Stimulated activated CD4-positive, alpha-beta T cell treated with anti-CD3 and anti-CD28 coated beads, Interleukin-12 subunit alpha, Interleukin-12 subunit beta, amount 100 ng/mL, for 4 hours (primary cell): ENCODE measurements at regions not wholly inside any gene's neighbourhood (a gene's known extent, or its start where the extent isn't known, plus 50 kb on each side); places are given as distances from the start of the nearest gene placed in this dataset.

Experiments used
- DNase-seq: peaks from one replicate; pipeline ENCODE4 v3.0.0-alpha.2; 2020

DNA sequence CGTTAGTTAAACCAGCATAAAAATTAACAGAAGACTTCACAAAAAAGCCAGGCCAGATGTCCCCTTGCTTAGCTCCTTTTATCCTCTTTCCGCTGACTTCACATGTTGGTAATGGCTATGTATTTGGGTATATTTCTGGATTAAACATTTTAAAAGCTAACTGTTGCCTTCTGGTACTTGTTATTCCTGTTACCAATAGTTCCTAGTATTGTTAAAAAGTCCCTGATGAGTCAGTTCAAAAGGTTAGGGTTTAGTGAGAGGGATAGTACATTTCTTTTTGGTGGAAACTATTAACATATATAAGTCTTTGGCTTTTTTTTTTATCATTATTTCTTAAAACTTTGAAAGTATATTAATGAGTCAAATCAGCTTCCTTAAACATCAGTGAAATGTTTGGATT is 103.2 kb upstream of the ELL2 start:
- DNase-seq: no peak

DNA sequence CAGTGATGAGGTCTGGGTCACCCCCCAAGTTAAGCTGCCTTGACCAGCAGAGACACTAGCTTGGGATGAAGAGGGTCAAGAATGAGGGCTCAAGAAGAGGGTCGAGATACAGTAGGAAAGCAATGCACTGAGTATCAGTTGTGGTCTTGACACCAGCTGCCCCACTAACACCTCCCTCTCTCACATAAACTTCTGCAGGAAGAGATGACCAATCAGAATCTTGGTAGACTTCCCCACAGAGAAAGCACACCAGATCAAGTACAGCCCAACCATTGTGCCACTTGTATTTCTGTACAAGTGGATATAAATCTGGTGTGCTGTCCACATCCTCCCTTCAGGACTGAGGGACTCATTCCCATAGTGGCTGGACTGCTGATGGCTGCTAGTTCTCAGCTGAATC is 101.2 kb upstream of the ELL2 start:
- DNase-seq: no peak

DNA sequence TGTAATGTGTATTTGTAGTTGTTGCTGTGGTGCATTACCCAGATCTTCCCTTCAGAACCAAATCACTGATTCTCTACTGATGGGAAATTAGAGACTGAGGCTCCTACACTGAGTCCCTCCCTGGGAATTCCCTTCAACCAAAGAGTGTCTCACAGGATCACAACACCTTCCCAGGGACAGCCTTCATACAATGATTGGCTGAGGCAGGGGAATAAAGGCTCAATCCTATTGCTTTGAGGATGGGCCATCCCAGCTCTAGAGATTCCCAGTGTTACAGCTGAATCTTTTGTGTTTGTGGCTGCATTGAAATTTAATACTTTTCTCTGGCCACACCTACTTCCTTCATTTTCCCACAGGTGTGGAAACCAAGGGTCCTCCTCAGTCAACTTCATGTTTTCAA is 96.4 kb upstream of the ELL2 start:
- no peak for DNase-seq

DNA sequence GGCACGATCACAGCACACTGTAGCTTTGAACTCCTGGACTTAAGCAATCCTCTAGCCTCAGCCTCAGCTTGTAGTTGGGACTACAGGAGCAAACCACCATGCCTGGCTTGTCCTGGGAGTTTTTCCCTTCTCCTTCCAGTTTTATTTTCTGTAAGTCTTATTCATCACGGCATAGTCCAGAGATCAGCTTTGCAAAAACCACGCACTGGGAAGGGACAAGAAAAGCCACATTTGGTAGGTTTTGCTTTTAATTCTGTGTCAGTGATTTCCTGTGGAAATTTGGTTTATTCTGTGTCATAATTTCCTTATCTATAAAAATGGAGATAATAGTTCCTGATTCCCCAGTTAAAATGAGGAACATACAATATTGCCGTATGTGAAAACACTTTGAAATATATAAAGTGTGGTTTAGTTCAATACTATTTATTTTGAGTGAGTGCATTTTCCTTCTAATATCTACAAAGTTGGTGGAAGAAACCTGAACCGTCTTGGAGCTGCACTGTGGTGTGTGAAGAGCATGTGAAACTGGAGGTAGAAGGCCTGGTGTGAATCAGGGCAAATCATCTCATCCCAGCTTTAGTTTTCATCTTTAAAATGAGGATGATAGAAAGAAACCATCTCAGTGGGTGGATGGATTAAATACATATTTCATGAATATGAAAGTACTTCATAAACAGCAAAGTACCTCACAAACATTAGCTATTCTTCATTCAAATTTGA is 92.8 kb upstream of the ELL2 start:
- DNase-seq: no peak

DNA sequence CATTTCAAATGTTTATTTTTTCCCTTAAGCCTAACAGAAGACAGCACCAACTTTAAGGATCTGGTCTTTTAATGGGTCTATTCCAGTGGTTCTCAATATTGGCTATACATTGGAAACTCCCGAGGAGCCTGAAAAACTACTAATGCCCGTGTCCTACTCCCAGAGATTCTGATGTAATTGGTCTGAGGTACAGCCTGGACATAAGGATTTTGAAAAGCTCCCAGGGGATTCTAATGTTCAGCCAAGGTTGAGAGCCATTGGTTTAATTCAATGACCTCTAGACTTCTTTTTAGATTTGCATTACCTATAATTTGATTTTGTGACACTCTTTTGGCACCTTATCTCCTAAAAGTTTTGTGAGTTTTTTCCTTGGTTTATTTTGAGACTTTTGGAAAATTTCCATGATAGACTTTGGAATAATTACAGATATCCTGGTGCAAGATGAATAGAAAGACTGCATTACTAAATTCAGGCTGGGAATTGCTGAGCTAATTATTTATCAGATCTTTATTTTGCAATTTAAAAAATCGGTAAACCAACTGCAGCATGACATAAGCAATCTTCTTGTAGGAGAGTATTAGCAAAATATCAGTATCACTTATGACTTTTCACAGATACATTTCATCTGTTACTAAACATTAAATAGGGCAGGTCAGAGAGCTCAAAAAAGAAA is 91.5 kb upstream of the ELL2 start:
- no peak for DNase-seq

DNA sequence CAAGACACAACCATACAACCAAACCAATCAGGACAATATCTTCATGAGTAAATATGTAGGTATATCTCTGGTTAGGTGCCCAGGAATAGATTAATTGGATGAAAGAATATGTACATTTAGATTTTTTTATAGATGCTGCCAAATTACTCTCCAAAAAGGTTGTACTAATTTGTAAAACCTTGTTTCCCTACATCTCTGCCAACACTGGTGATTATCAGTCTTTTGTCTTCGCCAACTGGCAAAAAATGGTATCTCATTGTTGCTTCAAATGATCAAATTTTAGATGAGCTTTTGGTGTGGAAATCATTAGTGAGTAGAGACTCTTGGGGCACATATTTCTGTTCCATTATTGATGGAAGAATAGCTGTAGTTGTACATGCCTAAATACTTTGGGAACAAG is 90.7 kb upstream of the ELL2 start:
- no peak for DNase-seq

DNA sequence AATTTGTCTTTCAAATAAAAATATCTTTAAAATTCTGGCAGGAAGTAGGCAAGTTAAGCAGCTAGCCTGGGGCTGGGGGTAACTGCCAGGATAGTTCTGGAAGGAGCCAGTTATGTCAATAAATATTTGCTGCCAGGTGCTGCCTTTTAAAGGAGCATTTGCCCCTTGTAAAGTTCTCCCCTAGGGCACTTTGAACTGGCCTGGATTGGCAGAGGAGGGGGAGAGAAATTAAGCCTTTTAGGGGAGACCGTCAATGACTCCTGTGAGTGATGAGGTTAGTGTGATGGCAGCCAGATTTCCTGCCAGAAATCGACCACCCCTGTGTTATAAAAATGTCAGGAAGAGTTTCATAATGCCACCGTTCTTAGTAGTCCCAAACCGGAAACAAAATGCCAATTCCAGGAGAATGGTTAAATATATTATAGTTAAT is 89.8 kb upstream of the ELL2 start:
- no peak for DNase-seq

DNA sequence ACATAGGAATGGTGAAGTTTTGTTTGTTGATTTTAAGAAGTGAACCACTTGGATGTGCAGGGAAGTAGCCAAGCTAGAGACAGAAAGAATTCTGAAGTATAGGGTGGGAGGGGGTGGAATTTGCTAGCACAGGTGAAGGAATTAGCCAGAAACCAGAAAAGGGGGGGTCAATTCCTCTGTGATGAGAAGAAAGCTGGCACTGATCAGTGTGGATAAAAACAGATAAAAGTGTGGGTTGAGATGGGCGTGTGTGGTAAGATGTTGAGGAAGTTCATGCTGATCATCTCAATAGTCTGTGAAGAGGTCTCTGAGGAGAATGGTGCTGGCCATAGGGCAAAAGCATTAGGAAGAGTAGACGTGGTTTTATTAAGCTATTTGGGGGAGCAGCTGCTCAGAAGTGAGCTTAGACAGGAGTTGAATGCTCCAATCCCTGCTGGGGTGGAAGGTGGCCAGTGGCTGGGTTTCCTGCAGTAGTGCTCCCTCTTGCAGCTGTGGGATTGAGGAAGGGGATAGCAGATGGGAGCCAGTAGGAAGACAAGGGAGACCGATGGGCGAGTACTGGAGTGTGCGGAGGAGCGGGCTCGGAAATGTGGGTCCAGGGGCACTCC is 88.7 kb upstream of the ELL2 start:
- DNase-seq: no peak

DNA sequence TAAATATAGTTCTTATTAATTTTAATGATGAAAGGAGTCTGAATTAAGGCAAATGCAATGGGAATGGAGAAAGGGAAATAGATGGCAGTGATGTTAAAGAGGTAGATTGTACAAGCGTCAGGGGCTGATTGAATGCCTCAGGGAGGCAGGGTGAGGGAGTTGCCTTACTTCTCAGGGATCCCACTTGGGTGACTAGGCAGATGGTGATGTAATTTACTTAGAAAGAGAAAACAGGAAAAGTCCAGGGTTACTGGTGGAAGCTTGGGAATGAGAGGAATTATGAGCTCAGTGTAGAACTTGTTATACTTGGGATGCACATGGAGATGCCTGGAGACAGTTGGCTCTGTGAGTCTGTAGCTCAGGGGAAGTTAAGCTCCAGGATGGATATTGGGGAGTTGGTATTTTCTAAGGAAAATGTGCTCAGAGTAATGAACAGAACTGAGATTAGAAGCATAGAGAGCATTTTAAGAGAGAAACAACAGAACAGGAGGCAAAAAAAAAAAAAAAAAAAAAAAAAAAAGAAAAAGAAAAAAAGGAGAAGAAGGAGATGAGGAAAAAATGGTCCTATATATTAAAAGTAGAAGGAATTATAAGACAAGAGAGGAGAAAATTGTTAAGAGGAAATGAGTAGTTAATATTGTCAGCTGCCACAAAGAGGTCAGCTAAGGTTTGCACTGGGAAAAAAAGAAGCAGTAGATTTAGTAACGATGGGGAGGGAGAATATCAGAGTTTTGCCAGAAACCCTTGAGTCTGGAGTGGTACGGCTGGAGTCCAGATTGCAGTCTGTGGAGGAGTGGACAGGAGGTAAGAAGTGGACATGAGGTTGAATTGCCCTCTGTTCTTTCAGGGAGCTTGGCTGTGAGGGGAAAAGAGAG is 88.0 kb upstream of the ELL2 start:
- DNase-seq: no peak

DNA sequence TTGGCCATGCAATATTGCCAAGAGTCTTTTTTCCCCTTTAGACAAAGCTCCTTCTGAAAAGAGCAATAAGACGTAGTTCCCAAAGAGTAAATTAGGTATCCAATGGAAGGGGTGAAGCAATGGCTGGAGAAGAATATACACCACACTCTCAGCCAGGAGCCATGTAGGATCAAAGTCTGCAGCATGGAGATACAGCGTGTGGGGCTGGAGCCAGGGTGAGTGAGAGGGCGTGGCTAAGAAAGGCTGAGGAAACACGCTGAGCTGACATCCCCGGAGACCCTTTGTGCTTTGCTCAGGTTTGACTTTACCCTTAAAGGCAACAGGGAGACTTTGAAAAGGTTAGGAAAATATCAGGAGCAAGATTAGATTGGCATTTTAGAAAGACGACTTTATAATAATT is 87.1 kb upstream of the ELL2 start:
- no peak for DNase-seq

DNA sequence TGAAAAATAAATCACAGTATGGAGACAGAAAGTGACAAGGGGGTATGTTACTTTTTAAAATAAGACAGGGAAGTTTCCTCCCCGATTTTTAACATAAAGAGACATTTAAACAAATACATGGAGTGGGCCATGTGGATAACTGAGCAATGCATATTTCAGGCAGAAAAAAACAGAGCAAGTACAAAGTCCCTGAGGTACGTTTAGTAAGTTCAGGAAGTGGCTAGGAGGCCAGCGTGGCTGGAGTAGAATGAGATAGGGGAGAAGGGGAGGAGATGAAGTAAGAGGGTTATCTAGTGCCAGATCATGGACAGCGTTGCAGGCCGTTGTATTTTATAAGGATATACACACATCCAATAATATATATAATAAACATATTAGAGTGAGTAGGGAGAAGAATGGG is 84.2 kb upstream of the ELL2 start:
- no peak for DNase-seq

DNA sequence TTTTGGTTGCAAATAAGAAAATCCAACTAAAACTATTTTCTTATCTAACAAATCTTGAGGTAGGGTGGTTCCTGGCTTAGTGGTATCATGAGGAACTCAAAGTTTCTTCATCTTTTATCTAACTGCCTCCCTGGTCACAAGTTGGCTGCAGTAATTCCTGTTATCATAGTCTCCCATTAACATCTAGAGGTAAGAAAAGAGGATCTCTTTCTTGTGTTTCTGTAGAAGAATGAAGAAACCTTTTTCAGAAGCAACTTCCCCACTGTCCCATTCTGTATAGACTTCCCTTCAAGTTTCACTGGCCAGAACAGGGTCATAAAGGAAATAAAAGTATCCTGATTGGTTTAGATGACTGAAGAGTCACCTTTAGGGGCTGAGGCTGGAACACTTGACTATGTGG is 81.8 kb upstream of the ELL2 start:
- DNase-seq: no peak

DNA sequence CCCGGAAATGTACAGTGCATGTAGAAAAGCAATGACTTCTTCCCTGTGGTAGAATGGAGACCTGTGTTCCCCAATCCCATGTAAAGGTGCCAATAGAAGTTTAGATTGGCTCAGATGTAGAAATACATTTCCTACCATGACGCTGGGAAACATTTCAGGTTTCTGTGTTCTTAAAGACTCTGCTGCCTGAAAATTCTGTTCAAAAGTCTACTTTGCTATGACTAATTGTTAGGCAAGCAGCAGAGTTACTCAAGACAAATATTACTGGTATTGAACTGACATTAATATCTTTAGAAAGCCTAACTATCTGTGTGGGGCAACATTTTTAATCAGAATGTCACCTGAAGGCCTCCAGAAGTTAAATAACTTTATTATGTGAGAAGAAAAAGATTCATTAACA is 75.5 kb upstream of the ELL2 start:
- DNase-seq: no peak

DNA sequence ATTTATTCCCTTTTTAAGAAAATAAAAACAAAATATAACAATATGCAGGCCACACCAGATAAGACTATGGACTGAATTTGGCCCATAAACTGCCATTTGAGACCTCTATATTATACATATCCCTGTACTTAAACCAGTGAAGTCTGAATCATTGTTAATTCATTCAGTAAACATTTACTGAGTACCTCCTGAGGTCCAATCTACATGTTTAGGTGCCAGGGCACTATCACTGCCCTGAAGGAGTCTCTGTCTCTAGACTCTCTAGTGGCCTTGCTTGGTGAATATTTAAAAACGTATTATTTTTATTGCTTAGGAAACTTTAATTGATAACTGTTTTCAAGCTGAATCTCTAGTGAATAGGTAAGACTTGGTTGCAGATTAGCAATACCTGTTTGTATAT is 74.7 kb upstream of the ELL2 start:
- DNase-seq: no peak

DNA sequence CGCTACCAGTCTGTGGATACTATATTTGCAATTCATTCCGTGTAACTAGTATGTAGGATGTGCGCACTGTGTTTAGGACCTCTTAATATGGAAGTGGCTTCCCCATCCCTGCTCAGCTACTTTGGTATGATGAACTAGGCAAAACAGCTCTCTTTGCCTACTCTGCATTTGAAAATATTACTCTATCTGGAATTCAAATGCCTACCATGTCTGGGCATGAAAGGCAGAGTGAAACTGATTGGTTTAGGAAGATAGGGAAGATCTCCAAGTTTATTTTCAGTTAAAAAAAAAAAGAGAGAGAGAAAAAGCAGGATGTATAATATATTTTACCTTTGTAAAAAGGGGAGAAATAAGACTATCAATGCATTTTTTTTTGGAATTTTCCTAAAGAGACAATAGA is 74.1 kb upstream of the ELL2 start:
- DNase-seq: no peak

DNA sequence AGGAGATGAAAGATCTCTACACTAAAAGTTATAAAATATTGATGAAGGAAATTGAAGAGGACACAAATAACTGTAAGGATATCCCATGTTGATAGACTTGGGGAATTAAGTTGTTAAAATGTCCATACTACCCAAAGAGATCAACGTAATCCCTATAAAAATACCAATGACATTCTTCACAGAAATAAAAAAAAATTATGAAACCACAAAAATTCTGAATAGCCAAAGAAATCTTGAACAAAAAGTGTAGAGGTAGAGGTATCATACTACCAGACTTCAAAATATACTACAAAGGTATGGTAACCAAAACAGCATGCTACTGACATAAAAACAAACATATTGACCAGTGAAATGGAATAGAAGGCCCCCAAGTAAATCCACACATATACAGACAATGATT is 71.5 kb upstream of the ELL2 start:
- no peak for DNase-seq

DNA sequence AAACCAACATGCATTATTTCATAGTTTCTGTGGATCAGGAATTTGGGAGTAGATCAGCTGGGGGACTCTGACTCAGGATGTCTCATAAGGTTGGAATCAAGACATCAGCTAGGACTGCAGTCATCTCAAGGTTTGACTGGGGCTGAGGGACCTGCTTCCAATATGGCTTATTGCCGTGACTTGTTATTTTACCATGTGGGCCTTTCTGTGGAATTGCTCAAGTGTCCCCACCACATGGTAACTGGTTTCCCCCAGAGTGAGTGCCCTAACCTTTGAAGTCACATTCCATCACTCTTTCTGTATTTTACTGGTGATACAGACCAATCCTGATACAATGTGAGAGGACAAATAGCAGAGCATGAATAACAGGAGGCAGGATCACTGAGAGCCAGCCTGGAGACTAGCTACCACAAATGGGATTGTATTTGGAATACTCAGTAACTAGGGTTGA is 70.2 kb upstream of the ELL2 start:
- no peak for DNase-seq

DNA sequence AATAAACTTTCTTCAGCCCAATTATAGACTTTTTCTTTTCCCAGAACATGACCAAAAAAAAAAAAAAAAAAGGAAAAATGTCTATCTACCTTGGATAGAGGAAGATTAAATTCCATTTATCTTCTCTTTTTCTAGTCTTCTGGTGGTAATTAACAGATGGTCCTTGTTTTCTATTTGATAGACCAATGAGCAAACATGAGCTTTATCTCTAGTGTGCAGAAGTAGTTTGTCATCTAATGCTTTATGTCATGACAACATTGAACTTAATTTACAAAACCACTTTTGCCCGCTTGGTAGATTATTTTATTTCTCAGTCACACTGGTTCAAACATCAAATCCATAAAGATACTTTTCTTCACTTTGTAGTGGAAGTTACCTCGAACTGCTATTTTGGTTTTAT is 69.5 kb upstream of the ELL2 start:
- no peak for DNase-seq

DNA sequence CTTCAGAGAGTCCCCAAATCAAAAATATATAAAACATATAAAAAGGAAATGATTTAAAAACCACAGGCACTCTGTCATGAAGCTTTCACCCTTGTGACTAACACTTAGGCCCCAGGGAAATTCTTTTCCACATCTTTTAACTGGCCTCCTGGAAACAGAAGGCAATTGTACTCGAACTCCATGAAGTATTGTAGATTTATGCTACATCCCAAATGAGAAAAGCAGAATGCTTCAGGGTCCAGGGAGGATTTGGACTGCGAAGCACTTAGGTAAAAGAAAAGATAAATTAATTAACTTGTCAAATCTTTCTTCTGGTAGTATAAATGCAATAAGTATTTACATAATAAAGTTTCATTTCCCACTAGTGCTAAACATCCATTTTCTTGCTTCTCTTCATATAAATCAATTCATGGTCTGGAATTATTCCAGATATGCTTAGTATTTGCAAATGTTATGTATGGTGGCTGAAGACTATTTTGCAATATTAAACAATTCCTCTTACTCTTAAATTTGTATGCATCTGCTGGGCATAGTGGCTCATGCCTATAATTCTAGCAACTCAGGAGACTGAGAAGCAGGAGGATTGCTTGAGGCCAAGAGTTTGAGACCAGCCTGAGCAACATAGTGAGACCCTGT is 64.9 kb upstream of the ELL2 start:
- no peak for DNase-seq

DNA sequence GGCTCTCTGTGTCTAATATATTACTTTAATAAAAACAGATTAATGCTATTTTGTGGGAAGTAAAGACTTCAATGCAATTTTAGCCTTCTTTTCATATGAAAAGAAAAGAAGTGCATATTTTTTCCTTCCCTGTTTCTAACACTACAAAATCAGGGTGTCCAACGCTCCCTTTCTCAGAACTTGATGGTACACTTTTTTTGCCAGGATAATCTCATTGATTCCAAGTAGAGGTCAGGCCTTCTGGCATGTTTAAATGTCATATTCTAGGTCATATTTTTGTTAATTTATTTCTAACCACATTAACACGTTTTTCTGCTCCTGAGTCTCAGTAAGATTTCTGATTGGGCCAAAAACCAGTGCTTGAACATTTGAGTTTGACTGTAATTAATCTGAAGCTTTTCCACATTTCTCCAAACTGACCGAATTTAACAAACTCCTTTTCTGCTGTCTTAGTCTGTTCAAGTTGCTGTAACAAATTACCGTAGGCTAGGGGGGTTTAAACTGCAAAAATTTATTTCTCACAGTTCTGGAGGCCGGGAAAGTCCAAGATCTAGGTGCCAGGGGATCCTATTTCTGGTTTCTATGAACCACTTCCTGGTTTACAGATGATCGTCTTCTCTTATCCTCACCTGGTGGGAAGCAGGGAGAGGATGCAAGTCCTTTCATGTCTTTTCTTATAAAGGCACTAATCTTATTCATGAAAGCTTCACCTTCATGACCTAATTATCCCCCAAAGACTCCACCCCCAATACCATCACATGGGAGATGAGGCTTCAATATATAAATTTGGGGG is 63.2 kb upstream of the ELL2 start:
- no peak for DNase-seq

DNA sequence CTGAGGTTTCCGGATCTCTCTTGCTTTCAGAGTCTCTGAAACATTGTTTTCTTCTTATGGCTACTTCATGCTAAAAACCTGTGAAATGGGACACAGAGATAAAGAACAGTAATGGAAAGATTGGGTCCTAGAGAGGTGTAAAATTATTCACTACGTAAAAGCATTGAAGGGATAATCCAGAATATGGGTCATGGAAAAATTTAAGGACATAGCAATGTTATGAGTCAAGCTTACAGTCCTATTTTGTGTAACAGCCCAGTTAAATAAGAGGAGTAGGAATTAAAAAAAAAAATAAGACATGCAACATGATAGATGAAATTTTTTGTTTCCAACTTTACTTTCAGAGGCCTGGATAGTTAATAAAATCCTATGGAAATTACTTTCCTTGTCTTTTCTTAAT is 61.9 kb upstream of the ELL2 start:
- DNase-seq: no peak

DNA sequence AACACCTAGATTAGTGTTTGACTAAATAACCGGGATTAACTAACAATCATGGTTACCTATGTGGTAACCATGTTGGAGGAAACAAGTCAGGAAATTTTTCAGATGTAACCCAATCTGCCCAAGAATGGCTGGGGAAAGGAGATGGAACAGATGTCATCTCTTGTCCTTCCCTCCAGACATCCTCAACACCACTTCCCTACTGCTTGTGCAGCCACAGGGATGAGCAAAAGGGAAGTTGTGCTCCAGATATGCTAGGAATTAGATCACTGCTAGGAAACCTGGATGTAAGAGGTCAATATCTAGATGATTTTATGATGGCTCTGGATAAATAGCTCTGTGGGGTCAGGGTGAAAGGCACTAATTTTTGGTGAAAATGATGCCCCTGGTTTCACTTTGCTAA is 61.3 kb upstream of the ELL2 start:
- no peak for DNase-seq
